Activated CD8-positive, alpha-beta memory T cell treated with anti-CD3 and anti-CD28 coated beads, Interleukin-2, amount 10 ng/mL, durations not matched to agents 7 days and 5 days (primary cell): ENCODE measurements at regions not wholly inside any gene's neighbourhood (a gene's known extent, or its start where the extent isn't known, plus 50 kb on each side); places are given as distances from the start of the nearest gene placed in this dataset.

Source experiments
- ATAC-seq: fragments of 150-1000 bp; cut with Tn5 transposase; one replicate; pipeline ENCODE4 v1.10.0; 2021; ENCODE audit warnings: moderate library complexity
- CTCF ChIA-PET: fragments of 350-600 bp; sonication (Branson Sonifier 250); formaldehyde crosslinking; loops from one replicate; lab custom pipeline; 2021; ENCODE audit warnings: antibody characterized with exemption; lab: Charles Lee
- DNase-seq: peaks from one replicate; pipeline ENCODE4 v3.0.0-alpha.2; 2020
- H3K27ac Mint-ChIP-seq: one replicate; pipeline ENCODE4 v1.8.0; 2021; ENCODE audit warnings: mild to moderate bottlenecking, mixed read lengths
- H3K27me3 Mint-ChIP-seq: one replicate; pipeline ENCODE4 v1.8.0; 2021; ENCODE audit warnings: mixed read lengths
- H3K36me3 Mint-ChIP-seq: one replicate; pipeline ENCODE4 v1.8.0; 2021; ENCODE audit warnings: mild to moderate bottlenecking, mixed read lengths
- H3K4me1 Mint-ChIP-seq: one replicate; pipeline ENCODE4 v1.8.0; 2021; ENCODE audit warnings: mixed read lengths
- H3K4me3 Mint-ChIP-seq: one replicate; pipeline ENCODE4 v1.8.0; 2021; ENCODE audit warnings: mild to moderate bottlenecking, moderate library complexity, mixed read lengths
- H3K9me3 Mint-ChIP-seq: one replicate; pipeline ENCODE4 v1.8.0; 2022; ENCODE audit warnings: low read depth, mixed read lengths

DNA sequence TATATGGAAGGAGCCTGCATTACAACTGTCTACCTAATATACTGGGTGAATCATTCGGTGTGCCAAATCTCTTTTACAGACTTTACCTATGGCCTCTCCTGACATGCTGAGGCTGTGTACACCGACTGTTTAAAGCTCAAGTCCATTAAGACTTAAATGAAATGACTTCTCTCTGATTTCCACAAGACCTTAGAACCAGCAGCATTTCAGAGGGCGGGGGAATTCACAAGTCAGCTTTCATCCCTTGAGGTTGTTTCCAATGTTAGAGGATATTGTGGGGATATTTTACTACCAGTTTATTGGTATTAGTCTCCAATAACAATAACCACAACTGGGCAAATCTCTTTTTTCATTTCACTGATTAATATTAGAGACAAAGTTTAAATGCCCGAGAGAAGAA lies 87.1 kb upstream of the IKZF1 start:
- H3K4me3 Mint-ChIP-seq, result no peak overlapping the region
- no peak for ATAC-seq
- peaks cover 53% of the 10 kb centered on the region for H3K4me1 Mint-ChIP-seq
- no peaks in the 10 kb centered on the region for H3K27me3 Mint-ChIP-seq
- CTCF ChIA-PET, result interaction anchor here (0.7 to 1.6 kb wide), 2 partner anchors 10 to 44 kb away, joined by 3 to 5 read pairs; no protein-coding TSS in a partner anchor
- no peak for DNase-seq
- H3K9me3 Mint-ChIP-seq, result peaks cover 10% of the 10 kb centered on the region
- H3K36me3 Mint-ChIP-seq, result peaks cover 23% of the 10 kb centered on the region
- no peak overlapping the region for H3K27ac Mint-ChIP-seq

DNA sequence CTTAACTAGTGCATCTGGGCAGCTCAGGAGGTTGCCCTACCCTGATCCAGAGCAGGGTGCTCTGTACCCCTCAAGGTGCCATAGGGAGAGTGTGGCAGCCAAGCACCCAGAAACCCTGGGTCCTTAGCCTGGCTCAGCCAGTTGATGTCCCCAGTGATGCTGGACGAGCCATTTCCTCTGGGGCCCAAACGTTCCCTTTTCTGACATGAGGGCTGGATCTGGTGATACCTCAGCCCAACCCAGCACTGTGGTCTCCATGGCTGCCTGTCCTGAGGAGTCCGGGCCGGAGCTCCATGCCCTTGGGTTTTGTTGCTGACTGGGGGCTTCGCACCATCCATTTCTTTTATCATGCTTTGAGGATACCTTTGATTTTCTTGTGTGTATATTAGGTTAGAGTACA lies 87.9 kb upstream of the IKZF1 start:
- H3K36me3 Mint-ChIP-seq, result peaks cover 18% of the 10 kb centered on the region

DNA sequence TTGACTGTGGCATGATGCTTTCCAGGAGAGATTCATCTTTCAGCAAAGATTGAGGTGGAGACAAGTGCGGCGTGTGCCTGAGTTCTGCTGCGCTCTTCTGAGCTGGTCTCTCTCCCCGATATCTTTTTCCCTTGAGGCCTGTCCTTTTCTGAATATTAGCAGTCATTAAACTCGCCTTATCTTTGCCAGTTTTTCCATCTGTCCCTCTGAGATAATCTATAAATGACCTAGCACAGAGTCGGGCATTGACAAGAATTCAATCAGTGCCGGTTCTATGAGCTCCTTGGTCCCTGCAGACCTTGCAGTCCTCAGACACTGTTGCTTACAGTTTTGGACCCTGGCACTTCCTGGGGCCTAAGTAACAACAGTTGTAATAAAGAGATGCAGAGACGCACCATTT lies 89.7 kb upstream of the IKZF1 start:
- no peak overlapping the region for H3K4me3 Mint-ChIP-seq
- DNase-seq (no peak), ATAC-seq (no peak)
- CTCF ChIA-PET, result interaction anchor here (0.7 to 1.8 kb wide), 5 partner anchors 10 to 152 kb away, joined by 3 to 10 read pairs (median 4); no protein-coding TSS in a partner anchor
- peaks cover 2% of the 10 kb centered on the region for H3K36me3 Mint-ChIP-seq
- no peaks in the 10 kb centered on the region for H3K27me3 Mint-ChIP-seq
- H3K4me1 Mint-ChIP-seq, result peaks cover 73% of the 10 kb centered on the region
- no peak overlapping the region for H3K27ac Mint-ChIP-seq
- H3K9me3 Mint-ChIP-seq, result no peaks in the 10 kb centered on the region

More for the DNA sequence above, 87.9 kb upstream of the IKZF1 start:
- ATAC-seq, result no peak
- peaks cover 6% of the 10 kb centered on the region for H3K9me3 Mint-ChIP-seq
- H3K27me3 Mint-ChIP-seq, result no peaks in the 10 kb centered on the region
- CTCF ChIA-PET, result interaction anchor here (1.0 to 1.6 kb wide), 5 partner anchors 11 to 50 kb away, joined by 3 to 5 read pairs (median 4); no protein-coding TSS in a partner anchor
- H3K4me1 Mint-ChIP-seq, result peaks cover 61% of the 10 kb centered on the region
- no peak for DNase-seq
- no peak overlapping the region for H3K4me3 Mint-ChIP-seq
- no peak overlapping the region for H3K27ac Mint-ChIP-seq

DNA sequence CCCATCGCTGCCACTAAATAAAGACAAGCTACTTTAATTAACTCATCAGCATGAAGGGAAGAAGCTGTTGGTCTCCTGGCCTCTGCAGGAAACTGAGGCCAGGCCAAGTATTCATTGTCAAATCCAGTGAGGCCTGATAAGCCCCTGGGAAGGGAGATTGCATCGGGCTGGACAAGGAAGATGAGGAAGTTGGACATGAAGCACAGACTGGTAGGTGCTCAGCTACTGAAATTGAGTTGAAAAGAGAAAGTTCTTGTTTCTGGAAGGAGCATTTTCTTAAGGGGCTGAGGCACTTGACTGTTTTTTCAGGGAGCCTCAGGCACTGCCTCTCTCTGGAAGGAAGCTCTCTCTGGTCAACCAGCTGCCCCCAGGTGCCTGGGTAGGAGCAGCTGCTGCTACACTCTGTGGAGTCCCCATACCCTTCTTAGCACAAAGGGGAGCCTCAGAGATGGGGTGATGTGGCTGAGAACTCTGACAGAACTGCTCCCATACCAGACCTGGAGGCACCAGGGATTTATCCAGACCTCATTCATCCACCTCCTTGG lies 90.3 kb upstream of the IKZF1 start:
- Mint-ChIP-seq H3K4me3 (no peak overlapping the region), H3K27ac (peak overlapping the region; percentile 93), H3K27me3 (no peaks in the 10 kb centered on the region), H3K36me3 (no peaks in the 10 kb centered on the region), H3K4me1 (peaks cover 78% of the 10 kb centered on the region), H3K9me3 (no peaks in the 10 kb centered on the region)
- CTCF ChIA-PET, result interaction anchor here (0.7 to 1.8 kb wide), 5 partner anchors 9 to 153 kb away, joined by 3 to 10 read pairs (median 4); no protein-coding TSS in a partner anchor
- no peak for DNase-seq
- no peak for ATAC-seq

DNA sequence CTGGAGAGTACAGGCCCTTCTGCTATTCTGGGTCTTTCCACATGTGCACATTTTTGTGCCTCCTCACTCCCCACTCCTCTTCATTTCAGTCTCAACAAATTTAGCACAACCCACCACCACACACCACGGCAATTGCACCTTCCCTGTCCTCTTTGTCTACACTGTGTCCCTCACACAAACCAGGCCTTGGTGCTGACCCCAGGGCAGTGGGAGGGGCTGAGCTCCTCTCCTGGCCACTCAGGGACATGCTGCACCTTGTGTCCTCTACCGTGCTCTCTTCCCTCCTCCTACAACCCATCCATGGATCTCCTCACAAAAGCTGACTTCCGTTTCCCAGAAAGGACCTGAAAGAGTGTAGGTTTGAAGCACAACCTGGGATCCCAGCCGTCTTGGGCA lies 90.9 kb upstream of the IKZF1 start:
- ATAC-seq, result no peak
- no peak for DNase-seq
- H3K4me1 Mint-ChIP-seq, result peaks cover 83% of the 10 kb centered on the region
- H3K27ac Mint-ChIP-seq, result peak overlapping the region; percentile 93
- H3K9me3 Mint-ChIP-seq, result no peaks in the 10 kb centered on the region
- no peak overlapping the region for H3K4me3 Mint-ChIP-seq
- no peaks in the 10 kb centered on the region for H3K36me3 Mint-ChIP-seq
- H3K27me3 Mint-ChIP-seq, result no peaks in the 10 kb centered on the region
- CTCF ChIA-PET, result interaction anchor here (1.3 to 1.8 kb wide), 3 partner anchors 8 to 59 kb away, joined by 4 to 10 read pairs (median 4); no protein-coding TSS in a partner anchor

DNA sequence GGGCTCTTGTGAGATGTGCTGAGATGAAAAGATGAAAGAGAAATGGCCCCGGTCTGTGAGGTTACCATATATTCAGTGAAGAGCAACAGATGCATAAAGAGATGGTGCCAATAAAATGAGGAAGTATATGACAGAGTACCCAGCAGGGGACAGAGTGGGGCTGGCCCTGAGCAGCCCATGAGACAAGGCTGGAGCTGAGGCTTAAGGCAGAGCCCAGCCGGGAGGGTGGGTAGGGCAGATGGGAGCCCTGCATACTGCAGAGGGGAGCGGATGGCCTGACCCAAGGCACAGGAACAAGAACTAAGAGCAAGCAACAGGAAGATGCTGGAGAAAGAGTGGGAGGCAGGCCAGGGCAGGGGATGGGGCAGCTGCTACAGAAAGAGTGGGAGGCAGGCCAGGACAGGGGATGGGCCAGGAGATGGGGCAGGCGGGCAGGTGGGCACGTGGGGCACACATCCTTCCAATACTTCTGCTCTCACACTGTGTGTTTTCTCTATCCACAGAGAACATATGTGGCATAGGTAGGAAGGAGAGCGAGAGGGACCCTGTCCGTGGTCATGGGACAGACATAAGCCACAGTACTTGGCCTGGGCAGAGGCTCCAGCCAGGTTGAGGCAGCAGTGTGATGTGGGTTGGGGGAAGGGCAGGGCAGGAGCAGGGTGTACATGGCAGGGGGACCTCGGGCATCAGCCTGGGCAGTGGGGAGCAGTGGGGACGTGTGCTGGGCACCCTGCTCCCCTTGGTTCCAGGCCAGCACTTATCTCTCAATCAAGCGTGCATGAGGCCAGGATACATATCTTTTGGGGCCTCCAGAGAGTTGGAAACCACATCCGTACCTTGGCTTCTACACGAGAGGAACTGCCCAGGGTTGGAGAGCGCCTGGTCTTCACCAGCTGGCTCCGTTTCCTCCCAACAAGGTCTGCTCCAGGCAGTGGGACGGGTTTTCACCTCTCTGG lies 91.6 kb upstream of the IKZF1 start:
- DNase-seq (peak; percentile 58), ATAC-seq (peak; percentile 35)
- CTCF ChIA-PET, result interaction anchor here (1.3 to 1.8 kb wide), 3 partner anchors 14 to 59 kb away, joined by 3 to 10 read pairs (median 4); no protein-coding TSS in a partner anchor
- peak overlapping the region; percentile 93 for H3K27ac Mint-ChIP-seq
- no peaks in the 10 kb centered on the region for H3K36me3 Mint-ChIP-seq
- H3K9me3 Mint-ChIP-seq, result no peaks in the 10 kb centered on the region
- H3K4me1 Mint-ChIP-seq, result peaks cover 89% of the 10 kb centered on the region
- H3K4me3 Mint-ChIP-seq, result no peak overlapping the region
- H3K27me3 Mint-ChIP-seq, result no peaks in the 10 kb centered on the region

DNA sequence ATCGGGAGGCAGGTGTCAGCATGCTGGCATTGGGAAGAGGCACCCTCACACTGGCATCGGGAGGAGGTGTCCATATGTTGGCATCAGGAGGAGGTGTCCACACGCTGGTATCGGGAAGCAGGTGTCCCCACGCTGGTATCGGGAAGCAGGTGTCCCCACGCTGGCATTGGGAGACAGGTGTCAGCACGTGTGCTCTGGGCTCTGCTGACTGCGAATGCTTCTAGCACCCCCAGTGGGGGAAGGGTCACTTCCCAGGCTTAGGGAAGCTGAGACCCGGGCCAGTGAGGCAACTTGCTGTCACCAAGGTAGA lies 92.5 kb upstream of the IKZF1 start:
- ATAC-seq (no peak), DNase-seq (no peak)
- no peaks in the 10 kb centered on the region for H3K36me3 Mint-ChIP-seq
- H3K27me3 Mint-ChIP-seq, result no peaks in the 10 kb centered on the region
- peak overlapping the region; percentile 93 for H3K27ac Mint-ChIP-seq
- CTCF ChIA-PET, result interaction anchor here (0.9 to 1.5 kb wide), 3 partner anchors 18 to 152 kb away, joined by 3 to 4 read pairs (median 4); partner anchors contain the start of gene IKZF1
- H3K4me1 Mint-ChIP-seq, result peaks cover 90% of the 10 kb centered on the region
- no peaks in the 10 kb centered on the region for H3K9me3 Mint-ChIP-seq
- no peak overlapping the region for H3K4me3 Mint-ChIP-seq

DNA sequence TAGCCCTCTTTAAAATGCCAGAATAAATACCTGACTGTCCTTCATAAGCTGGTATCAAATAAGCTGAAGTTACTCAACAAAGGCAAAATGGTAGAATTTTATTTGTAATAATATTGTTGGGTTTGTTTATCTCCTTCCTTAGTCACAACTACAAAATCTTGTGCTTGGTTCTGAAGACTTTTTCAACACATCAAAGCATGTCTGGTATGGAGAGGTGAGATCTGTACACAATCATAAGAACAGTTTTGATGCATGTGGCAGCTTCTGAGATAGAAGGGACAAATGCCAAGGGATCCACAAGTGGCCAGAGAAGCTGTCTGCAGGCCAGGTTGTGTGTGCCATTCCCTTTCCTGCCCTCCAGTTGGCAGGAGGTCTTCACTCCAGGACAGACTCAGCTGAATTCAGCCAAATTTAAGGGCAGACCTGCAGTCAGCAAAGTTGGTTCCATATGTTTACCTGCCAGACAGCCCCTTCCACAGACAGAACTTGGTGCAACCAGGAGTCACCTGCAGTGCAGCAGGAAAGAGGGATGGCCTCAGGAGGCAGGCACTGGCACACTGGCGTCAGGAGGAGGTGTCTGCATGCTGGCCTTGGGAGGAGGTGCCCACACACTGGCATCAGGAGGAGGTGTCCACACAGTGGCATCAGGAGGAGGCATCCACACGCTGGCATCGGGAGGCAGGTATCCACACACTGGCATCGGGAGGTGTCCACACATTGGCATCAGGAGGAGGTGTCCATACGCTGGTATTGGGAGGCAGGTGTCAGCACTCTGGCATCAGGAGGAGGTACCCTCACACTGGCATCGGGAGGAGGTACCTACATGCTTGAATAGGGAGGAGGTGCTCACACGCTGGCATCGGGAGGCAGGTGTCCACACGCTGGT lies 93.1 kb upstream of the IKZF1 start:
- ATAC-seq, result no peak
- no peaks in the 10 kb centered on the region for H3K36me3 Mint-ChIP-seq

DNA sequence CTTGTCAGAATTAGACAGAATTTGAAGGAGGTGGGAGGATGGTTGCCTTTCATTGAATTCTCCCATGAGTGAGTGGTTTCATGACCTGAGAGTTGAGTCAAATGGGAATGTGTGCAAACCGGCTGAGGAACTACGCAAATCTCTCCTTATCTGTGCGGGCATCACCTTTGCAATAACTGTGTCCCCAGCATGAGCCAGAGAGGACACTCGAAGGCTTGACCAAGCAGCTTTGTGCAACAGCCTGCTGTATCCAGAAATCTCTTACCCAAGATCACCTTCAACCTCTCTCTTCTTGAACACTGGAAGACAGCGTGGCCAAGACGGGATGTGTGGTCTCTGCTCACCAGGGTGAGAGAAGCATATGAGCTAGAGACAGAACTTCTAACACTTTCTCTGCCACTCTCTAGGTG lies 93.8 kb upstream of the IKZF1 start:
- CTCF ChIA-PET, result interaction anchor here (0.7 to 2.0 kb wide), 12 partner anchors 8 to 156 kb away, joined by 3 to 7 read pairs (median 4); partner anchors contain the start of gene IKZF1
- Mint-ChIP-seq H3K36me3 (no peaks in the 10 kb centered on the region), H3K4me3 (peak overlapping the region; percentile 10), H3K4me1 (peaks cover 96% of the 10 kb centered on the region), H3K27ac (peak overlapping the region; percentile 93), H3K27me3 (no peaks in the 10 kb centered on the region), H3K9me3 (no peaks in the 10 kb centered on the region)
- peak; percentile 20 for ATAC-seq
- DNase-seq, result peak; percentile 75

More for the DNA sequence above, 93.1 kb upstream of the IKZF1 start:
- Mint-ChIP-seq H3K4me3 (no peak overlapping the region), H3K27ac (peak overlapping the region; percentile 93), H3K9me3 (no peaks in the 10 kb centered on the region), H3K27me3 (no peaks in the 10 kb centered on the region), H3K4me1 (peaks cover 95% of the 10 kb centered on the region)
- CTCF ChIA-PET, result interaction anchor here (0.7 to 2.0 kb wide), 13 partner anchors 9 to 155 kb away, joined by 3 to 7 read pairs (median 4); partner anchors contain the start of gene IKZF1
- no peak for DNase-seq

DNA sequence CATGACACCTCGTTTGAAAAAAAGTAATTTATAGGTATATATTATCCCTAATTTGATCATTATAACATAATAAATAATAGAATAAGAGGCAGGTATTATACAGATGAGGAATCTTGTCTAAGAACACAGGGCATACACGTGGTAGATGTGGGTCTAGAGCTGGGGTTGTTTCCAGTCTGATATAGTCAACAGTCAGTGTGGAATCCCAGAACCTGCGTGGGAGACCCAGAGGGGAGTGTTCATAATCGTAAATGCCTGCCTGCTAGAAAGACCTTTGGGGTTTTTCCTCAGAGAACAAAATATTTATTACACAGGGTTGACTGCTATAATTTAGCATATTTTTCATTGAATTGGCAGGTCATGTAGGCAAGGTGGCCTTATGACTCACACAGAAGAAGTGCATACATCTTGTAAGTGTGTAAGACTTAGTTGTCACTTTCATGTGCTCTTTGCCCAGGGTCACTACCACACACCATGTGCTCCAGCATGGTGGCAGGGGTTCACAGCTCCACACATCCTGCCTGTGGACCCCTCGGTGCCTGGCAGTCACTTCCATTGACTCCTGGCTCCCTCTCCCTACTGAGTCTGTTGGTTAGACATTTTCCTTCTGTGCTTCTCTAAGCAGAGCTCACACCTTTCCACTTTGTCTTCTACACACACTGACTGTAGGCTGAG lies 94.9 kb upstream of the IKZF1 start:
- H3K27ac Mint-ChIP-seq, result peak overlapping the region; percentile 93
- CTCF ChIA-PET, result interaction anchor here (1.5 to 6.0 kb wide), 6 partner anchors 61 to 209 kb away, joined by 3 to 135 read pairs (median 4); no protein-coding TSS in a partner anchor
- ATAC-seq, result peak; percentile 4
- no peak overlapping the region for H3K4me3 Mint-ChIP-seq
- no peaks in the 10 kb centered on the region for H3K36me3 Mint-ChIP-seq
- H3K4me1 Mint-ChIP-seq, result peaks cover 96% of the 10 kb centered on the region
- H3K9me3 Mint-ChIP-seq, result no peaks in the 10 kb centered on the region
- DNase-seq, result peak; percentile 48
- no peaks in the 10 kb centered on the region for H3K27me3 Mint-ChIP-seq

DNA sequence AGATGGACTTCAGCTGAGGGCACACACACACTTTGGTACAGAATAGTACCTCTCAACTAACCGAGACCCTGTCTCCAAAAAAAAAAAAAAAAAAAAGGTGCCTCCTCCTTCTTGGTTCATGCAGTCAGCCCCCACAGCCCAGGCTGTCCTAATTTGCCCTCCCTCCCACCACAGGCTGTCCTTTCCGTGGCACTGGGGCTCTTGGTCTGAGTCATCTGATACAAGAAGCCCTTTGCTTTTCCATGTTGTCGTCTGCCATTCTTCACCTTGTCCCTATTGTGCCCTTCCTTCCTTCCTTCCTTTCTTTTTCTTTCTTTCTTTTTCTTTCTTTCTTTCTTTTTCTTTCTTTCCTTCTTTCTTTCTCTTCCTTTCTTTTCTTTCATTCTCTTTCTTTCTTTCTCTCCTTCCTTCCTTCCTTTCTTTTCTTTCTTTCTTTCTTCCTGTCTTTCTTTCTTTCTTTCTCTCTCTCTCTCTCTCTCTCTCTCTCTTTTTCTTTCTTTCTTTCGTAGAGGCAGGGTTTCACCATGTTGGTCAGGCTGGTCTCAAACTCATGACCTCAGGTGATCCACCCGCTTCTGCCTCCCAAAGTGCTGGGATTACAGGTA lies 96.0 kb upstream of the IKZF1 start:
- H3K27me3 Mint-ChIP-seq, result no peaks in the 10 kb centered on the region
- DNase-seq (peak; percentile 78), ATAC-seq (peak; percentile 13)

More for the DNA sequence above, 96.0 kb upstream of the IKZF1 start:
- CTCF ChIA-PET, result interaction anchor here (1.7 to 8.9 kb wide), 5 partner anchors 62 to 210 kb away, joined by 3 to 197 read pairs (median 83); partner anchors contain the start of gene IKZF1
- H3K9me3 Mint-ChIP-seq, result no peaks in the 10 kb centered on the region
- peak overlapping the region; percentile 87 for H3K27ac Mint-ChIP-seq
- peaks cover 96% of the 10 kb centered on the region for H3K4me1 Mint-ChIP-seq
- peak overlapping the region; percentile 2 for H3K4me3 Mint-ChIP-seq
- no peaks in the 10 kb centered on the region for H3K36me3 Mint-ChIP-seq
